Naive thymus-derived CD4-positive, alpha-beta T cell (primary cell): ENCODE measurements at regions not wholly inside any gene's neighbourhood (a gene's known extent, or its start where the extent isn't known, plus 50 kb on each side); places are given as distances from the start of the nearest gene placed in this dataset.

ENCODE experiments used
- ATAC-seq: fragments of 150-1000 bp; cut with Tn5 transposase; 2 replicates; pipeline ENCODE4 v1.10.0; 2021; ENCODE audit warnings: mild to moderate bottlenecking, moderate library complexity
- CTCF ChIA-PET: fragments of 350-600 bp; sonication (Branson Sonifier 250); formaldehyde crosslinking; loops from one replicate; lab custom pipeline; 2021; ENCODE audit warnings: antibody characterized with exemption; lab: Charles Lee
- POLR2A ChIA-PET: fragments of 350-600 bp; sonication (Branson Sonifier 250); formaldehyde crosslinking; loops from one replicate; lab custom pipeline; 2021; ENCODE audit warnings: antibody characterized with exemption, inconsistent platforms; lab: Charles Lee
- DNase-seq, 9 donors: peaks; one replicate each; pipeline versions ENCODE4 v3.0.0 to v3.0.0-alpha.2; 2020 to 2022; ENCODE audit warnings: mixed read lengths in 1 of 9
- H3K27ac ChIP-seq: one replicate; pipeline ENCODE4 v1.7.0; 2013; ENCODE audit warnings: mild to moderate bottlenecking, low read depth, low read length, moderate library complexity
- H3K27me3 ChIP-seq, 2 donors: one replicate each; pipeline ENCODE4 v1.7.0; 2013; ENCODE audit warnings: low read length in 2 of 2, mild to moderate bottlenecking in 2 of 2, moderate library complexity in 2 of 2; ENCODE audit not compliant: control insufficient read depth in 2 of 2, insufficient read depth in 2 of 2
- H3K36me3 ChIP-seq, 3 experiments: 1 replicate in 2 of 3; 2 replicates in 1 of 3; pipeline ENCODE4 v1.7.0; 2013; ENCODE audit warnings: low read length in 3 of 3, mild to moderate bottlenecking in 3 of 3, moderate library complexity in 1 of 3; ENCODE audit not compliant: insufficient read depth in 3 of 3, control insufficient read depth in 2 of 3
- H3K4me1 ChIP-seq, 2 donors: one replicate each; pipeline ENCODE4 v1.7.0; 2013; ENCODE audit warnings: low read length in 2 of 2, mild to moderate bottlenecking in 2 of 2, moderate library complexity in 1 of 2; ENCODE audit not compliant: control insufficient read depth in 2 of 2, insufficient read depth in 2 of 2
- H3K4me3 ChIP-seq: 2 replicates; pipeline ENCODE4 v1.7.0; 2013; ENCODE audit warnings: mild to moderate bottlenecking, low read length
- H3K9me3 ChIP-seq, 3 experiments: 1 replicate in 2 of 3; 2 replicates in 1 of 3; pipeline ENCODE4 v1.7.0; 2013; ENCODE audit warnings: low read length in 3 of 3; ENCODE audit not compliant: control insufficient read depth in 2 of 3
- H3K27ac Mint-ChIP-seq, 9 donors: one replicate each; pipeline ENCODE4 v1.8.0; 2020 to 2022; ENCODE audit warnings: mixed read lengths in 9 of 9, mild to moderate bottlenecking in 8 of 9, moderate library complexity in 5 of 9, inconsistent platforms in 2 of 9
- H3K27me3 Mint-ChIP-seq, 5 donors: one replicate each; pipeline ENCODE4 v1.8.0; 2021 to 2022; ENCODE audit warnings: mixed read lengths in 5 of 5, mild to moderate bottlenecking in 1 of 5
- H3K36me3 Mint-ChIP-seq, 5 donors: one replicate each; pipeline ENCODE4 v1.8.0; 2020 to 2022; ENCODE audit warnings: mixed read lengths in 5 of 5, mild to moderate bottlenecking in 3 of 5, inconsistent platforms in 1 of 5
- H3K4me1 Mint-ChIP-seq, 7 donors: one replicate each; pipeline ENCODE4 v1.8.0; 2020 to 2022; ENCODE audit warnings: mixed read lengths in 7 of 7, mild to moderate bottlenecking in 3 of 7, inconsistent platforms in 1 of 7
- H3K4me3 Mint-ChIP-seq, 10 donors: one replicate each; pipeline ENCODE4 v1.8.0; 2020 to 2022; ENCODE audit warnings: mild to moderate bottlenecking in 10 of 10, mixed read lengths in 10 of 10, moderate library complexity in 6 of 10, inconsistent platforms in 2 of 10
- H3K9me3 Mint-ChIP-seq, 11 donors: one replicate each; pipeline ENCODE4 v1.8.0; 2020 to 2022; ENCODE audit warnings: mixed read lengths in 11 of 11, mild to moderate bottlenecking in 4 of 11, inconsistent platforms in 1 of 11, moderate library complexity in 1 of 11
- intact Hi-C, 2 donors: fragments of 100-400 bp; cut with micrococcal nuclease; formaldehyde crosslinking; loops; one replicate each; pipeline ENCODE4 v1.15.1; 2023

GRCh38 chr22:47309946-47310345 is 547.5 kb downstream of the TBC1D22A start:
- Histone ChIP-seq H3K9me3 (no peaks in the 10 kb centered on the region), H3K27ac (no peak overlapping the region), H3K27me3 (no peaks in the 10 kb centered on the region), H3K36me3 (no peaks in the 10 kb centered on the region), H3K4me3 (no peak overlapping the region), H3K4me1 (no peaks in the 10 kb centered on the region)
- intact Hi-C loops: no loop called here
- H3K27me3 Mint-ChIP-seq: peaks cover 2 to 19% (median 11%) of the 10 kb centered on the region in 5 donors
- H3K36me3 Mint-ChIP-seq: peaks cover 0 to 4% (median 0%) of the 10 kb centered on the region in 5 donors
- H3K9me3 Mint-ChIP-seq: peaks cover 0 to 28% (median 5%) of the 10 kb centered on the region in 11 donors
- DNase-seq (no peak), ATAC-seq (no peak)
- H3K27ac Mint-ChIP-seq: no peak overlapping the region
- H3K4me3 Mint-ChIP-seq: no peak overlapping the region
- peaks cover 0 to 2% (median 0%) of the 10 kb centered on the region in 7 donors for H3K4me1 Mint-ChIP-seq
- POLR2A ChIA-PET: no interaction called here
- CTCF ChIA-PET: no interaction called here

DNA sequence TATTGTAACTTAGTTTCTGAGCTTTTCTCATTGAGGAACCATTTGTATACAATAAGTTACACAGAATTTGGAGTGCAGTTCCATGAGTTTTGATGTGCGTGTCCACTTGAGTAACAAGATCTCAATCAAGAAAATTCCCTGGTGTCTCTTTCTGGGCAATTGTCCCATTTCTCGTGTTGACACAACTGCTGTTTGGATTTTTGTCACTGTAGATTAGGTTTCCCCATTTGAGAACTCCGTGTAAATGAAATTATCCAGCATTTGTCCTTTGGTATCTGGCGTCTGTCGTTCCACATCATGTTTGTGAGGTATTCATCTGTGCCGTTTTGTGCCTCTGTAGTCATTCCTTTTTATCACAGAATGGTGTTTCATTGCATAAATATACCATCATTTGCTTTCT is 547.0 kb downstream of the TBC1D22A start:
- POLR2A ChIA-PET: interaction anchor here (0.6 kb wide), 1 partner anchor 1104 kb away, joined by 4 read pairs; no protein-coding TSS in a partner anchor
- no peak overlapping the region for H3K4me3 ChIP-seq
- H3K4me1 Mint-ChIP-seq: peaks cover 0 to 2% (median 0%) of the 10 kb centered on the region in 7 donors
- DNase-seq (no peak), ATAC-seq (no peak)
- no peak overlapping the region for H3K27ac ChIP-seq
- CTCF ChIA-PET: no interaction called here
- H3K27me3 ChIP-seq: no peaks in the 10 kb centered on the region
- H3K9me3 ChIP-seq: no peaks in the 10 kb centered on the region
- intact Hi-C loops: no loop called here
- H3K9me3 Mint-ChIP-seq: peaks cover 0 to 23% (median 4%) of the 10 kb centered on the region in 11 donors
- no peaks in the 10 kb centered on the region for H3K4me1 ChIP-seq
- H3K27ac Mint-ChIP-seq: no peak overlapping the region
- H3K36me3 Mint-ChIP-seq: peaks cover 0 to 4% (median 0%) of the 10 kb centered on the region in 5 donors
- peaks cover 2 to 16% (median 14%) of the 10 kb centered on the region in 5 donors for H3K27me3 Mint-ChIP-seq
- no peak overlapping the region for H3K4me3 Mint-ChIP-seq
- H3K36me3 ChIP-seq: no peaks in the 10 kb centered on the region

GRCh38 chr22:47308886-47309285 is 546.4 kb downstream of the TBC1D22A start:
- DNase-seq (no peak), ATAC-seq (no peak)
- Mint-ChIP-seq H3K4me1 (peaks cover 0 to 2% (median 0%) of the 10 kb centered on the region in 7 donors), H3K36me3 (no peaks in the 10 kb centered on the region), H3K27me3 (peaks cover 2 to 14% (median 9%) of the 10 kb centered on the region in 5 donors), H3K9me3 (peaks cover 0 to 17% (median 4%) of the 10 kb centered on the region in 11 donors), H3K4me3 (no peak overlapping the region), H3K27ac (no peak overlapping the region)
- CTCF ChIA-PET: no interaction called here
- POLR2A ChIA-PET: interaction anchor here (0.6 kb wide), 1 partner anchor 1104 kb away, joined by 4 read pairs; no protein-coding TSS in a partner anchor
- no peak overlapping the region for H3K27ac ChIP-seq
- no peaks in the 10 kb centered on the region for H3K4me1 ChIP-seq
- no peaks in the 10 kb centered on the region for H3K27me3 ChIP-seq
- intact Hi-C loops: no loop called here
- H3K4me3 ChIP-seq: no peak overlapping the region
- no peaks in the 10 kb centered on the region for H3K36me3 ChIP-seq
- H3K9me3 ChIP-seq: no peaks in the 10 kb centered on the region

DNA sequence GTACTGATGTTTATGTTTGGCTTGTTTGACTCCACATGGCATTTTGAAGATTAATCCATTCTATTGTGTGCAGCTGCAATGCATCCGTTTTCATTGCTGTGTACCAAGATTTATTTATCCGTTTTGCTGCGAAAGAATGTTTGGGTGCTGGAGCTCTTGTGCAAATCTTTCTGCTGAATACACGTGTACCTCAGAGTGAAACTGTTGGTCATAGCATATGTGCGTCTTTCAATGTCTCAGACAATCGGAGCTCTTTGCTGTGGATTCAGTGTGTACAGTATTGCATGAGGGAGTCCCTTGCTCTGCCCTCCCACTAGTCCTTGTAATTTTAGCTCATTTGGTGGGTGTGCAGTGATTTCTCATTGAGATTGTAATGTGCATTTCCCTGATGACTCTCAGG is 545.4 kb downstream of the TBC1D22A start:
- intact Hi-C loops: no loop called here
- ATAC-seq (no peak), DNase-seq (no peak)
- Mint-ChIP-seq H3K36me3 (no peaks in the 10 kb centered on the region), H3K27me3 (peaks cover 0 to 11% (median 4%) of the 10 kb centered on the region in 5 donors), H3K27ac (no peak overlapping the region), H3K4me1 (peaks cover 0 to 2% (median 0%) of the 10 kb centered on the region in 7 donors), H3K4me3 (no peak overlapping the region), H3K9me3 (peaks cover 0 to 11% (median 1%) of the 10 kb centered on the region in 11 donors)
- no peaks in the 10 kb centered on the region for H3K27me3 ChIP-seq
- ChIA-PET POLR2A (no interaction called here), CTCF (no interaction called here)
- no peak overlapping the region for H3K27ac ChIP-seq
- H3K36me3 ChIP-seq: no peaks in the 10 kb centered on the region
- H3K9me3 ChIP-seq: no peaks in the 10 kb centered on the region
- H3K4me1 ChIP-seq: no peaks in the 10 kb centered on the region
- H3K4me3 ChIP-seq: no peak overlapping the region

DNA sequence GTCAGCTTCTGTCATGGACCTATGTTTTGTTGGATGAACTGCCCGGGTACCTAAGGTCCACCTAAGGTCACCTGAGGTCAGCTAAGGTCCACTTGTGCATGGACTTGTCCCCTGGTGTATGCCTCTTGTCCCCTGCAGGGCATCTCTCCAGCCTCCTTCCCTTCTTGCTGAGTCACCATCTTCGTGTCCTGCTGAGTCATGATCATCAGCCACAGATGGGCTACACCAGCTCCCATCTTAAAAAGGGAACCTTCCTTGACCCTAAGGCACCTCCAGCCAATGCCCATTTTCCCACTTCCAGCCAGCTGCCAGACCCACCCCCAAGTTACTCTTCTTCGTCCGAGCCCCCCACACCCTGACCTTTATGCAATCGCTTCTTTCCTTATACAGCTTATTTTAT is 544.9 kb downstream of the TBC1D22A start:
- Histone ChIP-seq H3K27me3 (no peaks in the 10 kb centered on the region), H3K4me1 (no peaks in the 10 kb centered on the region), H3K27ac (no peak overlapping the region), H3K9me3 (no peaks in the 10 kb centered on the region), H3K36me3 (no peaks in the 10 kb centered on the region), H3K4me3 (no peak overlapping the region)
- intact Hi-C loops: no loop called here
- Mint-ChIP-seq H3K27me3 (peaks cover 0 to 9% (median 3%) of the 10 kb centered on the region in 5 donors), H3K36me3 (no peaks in the 10 kb centered on the region), H3K4me3 (no peak overlapping the region), H3K4me1 (peaks cover 0 to 2% (median 0%) of the 10 kb centered on the region in 7 donors), H3K27ac (no peak overlapping the region), H3K9me3 (peaks cover 0 to 8% (median 1%) of the 10 kb centered on the region in 11 donors)
- CTCF ChIA-PET: no interaction called here
- ATAC-seq (no peak), DNase-seq (no peak)
- POLR2A ChIA-PET: no interaction called here

DNA sequence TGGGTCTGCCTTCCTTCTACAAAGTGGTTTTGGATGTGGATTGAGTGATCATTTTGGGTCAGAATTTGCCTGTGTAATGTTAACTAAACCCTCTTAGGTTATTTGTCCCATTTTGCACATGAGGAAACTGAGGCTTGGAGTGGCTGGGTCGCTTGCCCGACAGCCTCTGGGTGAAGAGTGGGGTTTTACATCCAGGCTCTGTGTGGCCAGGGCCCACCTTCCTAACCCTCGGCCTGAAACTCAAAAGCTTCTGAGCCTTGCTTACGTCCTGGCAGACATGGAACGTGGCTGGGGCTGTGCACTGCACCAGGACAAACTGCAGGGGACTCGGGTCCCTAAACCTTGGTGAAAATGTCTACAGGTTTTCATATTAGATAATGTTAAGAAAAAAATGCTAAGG is 542.4 kb downstream of the TBC1D22A start:
- peaks cover 0 to 5% (median 0%) of the 10 kb centered on the region in 11 donors for H3K9me3 Mint-ChIP-seq
- peaks cover 0 to 4% (median 0%) of the 10 kb centered on the region in 7 donors for H3K4me1 Mint-ChIP-seq
- DNase-seq (no peak), ATAC-seq (no peak)
- Histone ChIP-seq H3K27me3 (no peaks in the 10 kb centered on the region), H3K9me3 (no peaks in the 10 kb centered on the region), H3K27ac (no peak overlapping the region), H3K4me1 (no peaks in the 10 kb centered on the region), H3K4me3 (no peak overlapping the region), H3K36me3 (no peaks in the 10 kb centered on the region)
- H3K4me3 Mint-ChIP-seq: no peak overlapping the region
- H3K36me3 Mint-ChIP-seq: no peaks in the 10 kb centered on the region
- H3K27me3 Mint-ChIP-seq: peaks cover 0 to 10% (median 0%) of the 10 kb centered on the region in 5 donors
- POLR2A ChIA-PET: no interaction called here
- intact Hi-C loops: no loop called here
- CTCF ChIA-PET: no interaction called here
- no peak overlapping the region for H3K27ac Mint-ChIP-seq

- ATAC-seq: no peak
- Mint-ChIP-seq H3K27me3 (peaks cover 0 to 8% (median 0%) of the 10 kb centered on the region in 5 donors), H3K9me3 (peaks cover 0 to 5% (median 0%) of the 10 kb centered on the region in 11 donors), H3K36me3 (no peaks in the 10 kb centered on the region), H3K4me1 (peaks cover 0 to 4% (median 0%) of the 10 kb centered on the region in 7 donors), H3K4me3 (no peak overlapping the region), H3K27ac (no peak overlapping the region)
- POLR2A ChIA-PET: no interaction called here
- CTCF ChIA-PET: no interaction called here
- no peak overlapping the region for H3K27ac ChIP-seq
- no peaks in the 10 kb centered on the region for H3K4me1 ChIP-seq
- H3K4me3 ChIP-seq: no peak overlapping the region
- intact Hi-C loops: no loop called here
- no peaks in the 10 kb centered on the region for H3K36me3 ChIP-seq
- H3K27me3 ChIP-seq: no peaks in the 10 kb centered on the region
- H3K9me3 ChIP-seq: no peaks in the 10 kb centered on the region
- no peak for DNase-seq
Observed at GRCh38 chr22:47304191-47304831, 541.9 kb downstream of the TBC1D22A start.
